Thoracic aorta (tissue), 2 donors: ENCODE measurements at regions not wholly inside any gene's neighbourhood (a gene's known extent, or its start where the extent isn't known, plus 50 kb on each side); places are given as distances from the start of the nearest gene placed in this dataset.

Source experiments
- ATAC-seq: fragments of 150-250 bp; one replicate; pipeline ENCODE4 v1.8.0; 2017; ENCODE audit warnings: low read depth; ENCODE audit not compliant: insufficient number of reproducible peaks, low FRiP score
- DNase-seq: peaks from one replicate; pipeline ENCODE4 v3.0.0-alpha.2; 2020; ENCODE audit warnings: low spot score
- H3K27ac ChIP-seq, 2 donors: fragments of 200-600 bp; sonication (generic); 1 replicate in 1 of 2; 2 replicates in 1 of 2; pipeline ENCODE4 v1.5.1; 2016; ENCODE audit warnings: mild to moderate bottlenecking in 2 of 2, moderate library complexity in 2 of 2
- H3K27me3 ChIP-seq: fragments of 200-600 bp; sonication (generic); replicated peaks from 2 replicates; pipeline ENCODE4 v1.6.0; 2016; ENCODE audit warnings: mild to moderate bottlenecking; ENCODE audit not compliant: insufficient read depth
- H3K36me3 ChIP-seq: fragments of 200-600 bp; sonication (generic); one replicate; pipeline ENCODE4 v1.5.1; 2016
- H3K4me1 ChIP-seq, 2 donors: fragments of 200-600 bp; sonication (generic); 1 replicate in 1 of 2; 2 replicates in 1 of 2; pipeline versions ENCODE4 v1.5.1 to v1.6.0; 2016; ENCODE audit warnings: low read depth in 2 of 2, mild to moderate bottlenecking in 1 of 2; ENCODE audit not compliant: control insufficient read depth in 1 of 2
- H3K4me3 ChIP-seq: fragments of 200-600 bp; sonication (generic); 2 replicates; pipeline ENCODE4 v1.5.1; 2016; ENCODE audit warnings: mild to moderate bottlenecking
- H3K9me3 ChIP-seq: fragments of 200-600 bp; sonication (generic); 2 replicates; pipeline ENCODE4 v1.5.1; 2016
- TF ChIP-seq, protein P1 (sequence below): fragments of 200-600 bp; sonication (generic); IDR thresholded peaks from one replicate; pipeline ENCODE4 v1.5.1; 2019; ENCODE audit warnings: antibody characterized with exemption

DNA sequence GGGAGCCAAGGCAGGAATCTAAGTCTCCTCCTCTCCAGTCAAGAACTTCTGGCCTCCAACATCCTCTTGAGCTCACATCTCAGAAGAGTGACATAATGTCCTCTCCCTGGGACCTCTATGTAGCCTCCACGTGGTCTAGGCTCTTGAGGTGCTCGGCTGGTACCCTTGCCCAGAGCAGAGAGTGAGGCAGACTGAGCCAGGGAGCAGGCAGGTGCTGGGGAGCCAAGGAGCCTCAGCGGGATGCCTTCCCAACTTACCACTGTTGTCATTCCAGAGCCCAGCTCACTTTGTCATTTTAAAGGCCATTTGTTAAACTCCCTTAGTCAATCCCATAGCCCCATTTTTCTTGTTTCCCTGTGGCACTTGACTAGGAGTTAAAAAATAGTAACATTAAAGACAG lies 52.1 kb upstream of the DUSP22 start:
- Histone ChIP-seq H3K9me3 (no peaks in the 10 kb centered on the region), H3K27ac (no peak overlapping the region), H3K4me3 (no peak overlapping the region), H3K4me1 (no peaks in the 10 kb centered on the region), H3K36me3 (no peaks in the 10 kb centered on the region), H3K27me3 (no peaks in the 10 kb centered on the region)
- TF ChIP-seq, protein P1, sequence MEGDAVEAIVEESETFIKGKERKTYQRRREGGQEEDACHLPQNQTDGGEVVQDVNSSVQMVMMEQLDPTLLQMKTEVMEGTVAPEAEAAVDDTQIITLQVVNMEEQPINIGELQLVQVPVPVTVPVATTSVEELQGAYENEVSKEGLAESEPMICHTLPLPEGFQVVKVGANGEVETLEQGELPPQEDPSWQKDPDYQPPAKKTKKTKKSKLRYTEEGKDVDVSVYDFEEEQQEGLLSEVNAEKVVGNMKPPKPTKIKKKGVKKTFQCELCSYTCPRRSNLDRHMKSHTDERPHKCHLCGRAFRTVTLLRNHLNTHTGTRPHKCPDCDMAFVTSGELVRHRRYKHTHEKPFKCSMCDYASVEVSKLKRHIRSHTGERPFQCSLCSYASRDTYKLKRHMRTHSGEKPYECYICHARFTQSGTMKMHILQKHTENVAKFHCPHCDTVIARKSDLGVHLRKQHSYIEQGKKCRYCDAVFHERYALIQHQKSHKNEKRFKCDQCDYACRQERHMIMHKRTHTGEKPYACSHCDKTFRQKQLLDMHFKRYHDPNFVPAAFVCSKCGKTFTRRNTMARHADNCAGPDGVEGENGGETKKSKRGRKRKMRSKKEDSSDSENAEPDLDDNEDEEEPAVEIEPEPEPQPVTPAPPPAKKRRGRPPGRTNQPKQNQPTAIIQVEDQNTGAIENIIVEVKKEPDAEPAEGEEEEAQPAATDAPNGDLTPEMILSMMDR: no peak
- DNase-seq: no peak
- no peak for ATAC-seq

DNA sequence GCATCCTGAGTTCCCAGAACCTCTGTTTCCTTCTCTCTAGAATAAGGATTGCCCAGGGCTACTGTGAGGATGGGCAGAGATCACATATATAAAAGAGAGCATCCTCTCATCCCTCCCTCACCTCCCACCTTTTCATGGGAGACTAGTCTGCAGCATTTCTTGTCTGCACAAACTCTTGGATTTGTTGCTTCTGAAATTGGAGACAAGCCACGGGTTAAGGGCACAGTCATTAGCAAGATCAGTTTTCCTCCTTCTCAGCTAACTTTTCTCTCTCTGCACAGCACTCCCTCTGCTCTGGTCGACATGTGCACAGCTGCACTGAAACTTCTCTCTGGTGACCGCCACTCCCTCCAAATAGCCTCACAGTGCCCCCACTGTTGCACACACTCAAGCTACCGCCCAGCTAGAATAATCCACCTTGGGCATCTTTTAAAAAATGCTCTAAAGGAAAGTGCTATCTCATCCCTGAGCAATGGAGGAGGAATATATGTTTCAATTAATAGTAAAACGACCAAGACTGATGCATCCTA lies 50.9 kb upstream of the DUSP22 start:
- Histone ChIP-seq H3K36me3 (no peaks in the 10 kb centered on the region), H3K4me3 (no peak overlapping the region), H3K27ac (no peak overlapping the region), H3K4me1 (no peaks in the 10 kb centered on the region), H3K9me3 (no peaks in the 10 kb centered on the region), H3K27me3 (no peaks in the 10 kb centered on the region)
- no peak for DNase-seq
- no peak for ATAC-seq
- TF ChIP-seq, protein P1: no peak
